ENCODE measurements at regions not wholly inside any gene's neighbourhood (a gene's known extent, or its start where the extent isn't known, plus 50 kb on each side); places are given as distances from the start of the nearest gene placed in this dataset.

DNA sequence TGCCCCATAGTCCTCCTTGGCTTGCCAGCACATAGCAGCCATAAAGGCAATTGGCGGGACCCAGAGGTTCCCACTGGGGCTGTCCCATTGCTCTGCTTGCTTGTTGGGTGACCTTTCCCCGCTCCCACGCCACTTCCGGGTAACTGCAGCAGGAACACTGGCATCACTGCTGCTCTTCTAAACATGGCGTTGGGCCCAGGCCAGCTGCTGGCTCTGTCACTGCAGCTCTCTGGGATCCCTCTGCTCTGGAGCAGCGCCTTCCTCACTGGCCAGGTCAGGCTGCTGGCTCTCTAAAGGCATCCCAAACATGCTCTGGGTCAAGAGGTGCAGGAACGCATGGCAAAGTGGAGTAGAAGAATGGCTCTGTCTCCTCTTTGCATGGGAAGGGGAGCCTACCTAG lies 92.9 kb downstream of the DRD1 start:
- no peak for DNase-seq (ENCODE audit: low read depth)
- no peak overlapping the region for H3K4me3 ChIP-seq (ENCODE audit: low read depth, low read length)
- TF ChIP-seq, protein P1, sequence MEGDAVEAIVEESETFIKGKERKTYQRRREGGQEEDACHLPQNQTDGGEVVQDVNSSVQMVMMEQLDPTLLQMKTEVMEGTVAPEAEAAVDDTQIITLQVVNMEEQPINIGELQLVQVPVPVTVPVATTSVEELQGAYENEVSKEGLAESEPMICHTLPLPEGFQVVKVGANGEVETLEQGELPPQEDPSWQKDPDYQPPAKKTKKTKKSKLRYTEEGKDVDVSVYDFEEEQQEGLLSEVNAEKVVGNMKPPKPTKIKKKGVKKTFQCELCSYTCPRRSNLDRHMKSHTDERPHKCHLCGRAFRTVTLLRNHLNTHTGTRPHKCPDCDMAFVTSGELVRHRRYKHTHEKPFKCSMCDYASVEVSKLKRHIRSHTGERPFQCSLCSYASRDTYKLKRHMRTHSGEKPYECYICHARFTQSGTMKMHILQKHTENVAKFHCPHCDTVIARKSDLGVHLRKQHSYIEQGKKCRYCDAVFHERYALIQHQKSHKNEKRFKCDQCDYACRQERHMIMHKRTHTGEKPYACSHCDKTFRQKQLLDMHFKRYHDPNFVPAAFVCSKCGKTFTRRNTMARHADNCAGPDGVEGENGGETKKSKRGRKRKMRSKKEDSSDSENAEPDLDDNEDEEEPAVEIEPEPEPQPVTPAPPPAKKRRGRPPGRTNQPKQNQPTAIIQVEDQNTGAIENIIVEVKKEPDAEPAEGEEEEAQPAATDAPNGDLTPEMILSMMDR (conservative IDR thresholded peaks at IDR 0.05; ENCODE audit: low read depth, low read length): no peak

GRCh38 chr5:175347931-175348330 lies 96.1 kb downstream of the DRD1 start:
- no peak overlapping the region for H3K4me3 ChIP-seq (ENCODE audit: low read depth, low read length)
- DNase-seq (ENCODE audit: low read depth): no peak
- TF ChIP-seq, protein P1 (conservative IDR thresholded peaks at IDR 0.05; ENCODE audit: low read depth, low read length): no peak

DNA sequence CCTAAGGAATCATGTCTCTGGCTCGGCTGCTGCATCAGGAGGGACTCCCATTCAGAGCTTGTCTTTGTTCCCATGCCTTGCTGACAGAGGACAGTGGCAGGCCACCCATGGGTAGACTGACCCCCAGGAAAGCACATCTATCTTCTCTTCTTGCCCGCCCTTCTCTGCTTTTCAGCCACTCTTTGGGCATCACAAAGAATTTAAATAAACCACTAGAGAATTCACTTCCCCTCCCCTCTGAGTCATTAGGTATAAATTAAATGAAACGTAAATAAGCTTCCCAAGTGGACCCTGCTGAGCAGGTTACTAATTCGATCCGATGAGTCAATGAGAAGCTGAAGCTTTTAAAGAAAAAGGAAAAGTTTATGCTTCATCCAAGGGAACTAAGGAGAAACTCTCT lies 97.0 kb downstream of the DRD1 start:
- no peak overlapping the region for H3K4me3 ChIP-seq (ENCODE audit: low read depth, low read length)
- DNase-seq (ENCODE audit: low read depth): no peak
- TF ChIP-seq, protein P1 (conservative IDR thresholded peaks at IDR 0.05; ENCODE audit: low read depth, low read length): no peak

DNA sequence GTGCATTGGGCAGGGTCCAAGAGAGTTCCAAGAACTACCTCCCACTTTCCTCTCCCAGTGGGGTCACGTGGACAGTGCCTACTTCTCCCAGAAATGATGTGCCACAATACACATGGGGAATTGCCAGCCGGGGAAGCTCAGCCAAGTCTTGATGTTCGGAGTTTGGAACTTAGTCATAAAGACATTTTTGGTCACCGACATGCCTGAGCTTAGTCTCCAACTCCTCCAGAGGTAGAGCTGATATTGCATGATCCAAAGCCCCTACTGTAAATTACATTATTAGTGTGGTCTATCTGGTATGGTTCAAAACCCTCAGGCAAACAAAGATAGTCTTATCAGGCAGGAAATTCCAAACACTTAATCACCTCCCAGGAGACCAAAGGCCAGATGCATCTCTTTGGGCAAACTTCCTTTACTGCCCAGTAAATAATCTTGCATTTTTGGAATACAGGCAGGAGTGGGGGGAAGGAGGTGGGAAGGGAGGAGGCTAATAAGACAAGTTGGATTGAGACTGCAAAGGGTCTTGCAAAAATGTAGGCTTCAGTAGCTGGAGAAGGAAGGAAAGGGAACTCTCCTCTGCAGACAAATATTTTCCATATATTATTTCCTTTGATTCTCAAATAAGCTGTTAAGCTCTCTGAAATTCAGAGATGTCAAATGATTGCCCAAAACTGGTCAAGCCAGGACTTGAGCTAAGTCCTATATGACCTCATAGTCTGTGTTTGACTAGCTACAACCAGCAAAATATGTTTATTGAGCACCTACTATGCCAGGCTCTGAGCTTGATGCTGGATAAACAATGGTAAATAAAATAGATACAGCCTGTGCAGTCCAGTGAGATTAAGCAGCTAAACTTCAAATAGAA lies 99.4 kb downstream of the DRD1 start:
- H3K4me3 ChIP-seq (ENCODE audit: low read depth, low read length): no peak overlapping the region
- DNase-seq (ENCODE audit: low read depth): no peak
- TF ChIP-seq, protein P1 (conservative IDR thresholded peaks at IDR 0.05; ENCODE audit: low read depth, low read length): no peak

GRCh38 chr5:175343308-175343707 lies 100.7 kb downstream of the DRD1 start:
- no peak overlapping the region for H3K4me3 ChIP-seq (ENCODE audit: low read depth, low read length)
- no peak for DNase-seq (ENCODE audit: low read depth)
- TF ChIP-seq, protein P1 (conservative IDR thresholded peaks at IDR 0.05; ENCODE audit: low read depth, low read length): no peak

- TF ChIP-seq, protein P1 (conservative IDR thresholded peaks at IDR 0.05; ENCODE audit: low read depth, low read length): no peak
- no peak overlapping the region for H3K4me3 ChIP-seq (ENCODE audit: low read depth, low read length)
- DNase-seq (ENCODE audit: low read depth): no peak
These were observed 103.8 kb downstream of the DRD1 start for GRCh38 chr5:175340180-175340579.

DNA sequence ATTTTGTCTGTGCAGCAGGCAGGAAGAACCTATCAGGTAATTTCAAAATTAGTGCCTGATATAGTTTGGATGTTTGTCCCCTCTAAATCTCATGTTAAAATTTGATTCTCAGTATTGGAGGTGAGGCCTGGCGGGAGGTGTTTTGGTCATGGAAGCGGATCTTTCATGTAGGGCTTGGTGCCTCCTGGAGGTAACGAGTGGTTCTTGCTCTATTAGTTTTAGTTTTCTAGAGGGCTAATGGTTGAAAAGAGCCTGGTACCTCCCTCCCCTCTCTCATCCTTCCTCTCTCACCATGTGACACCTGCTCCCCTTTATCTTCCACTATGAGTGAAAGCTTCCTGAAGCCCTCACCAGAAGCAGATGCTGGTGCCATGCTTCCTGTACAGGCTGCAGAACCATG lies 106.3 kb downstream of the DRD1 start:
- no peak overlapping the region for H3K4me3 ChIP-seq (ENCODE audit: low read depth, low read length)
- TF ChIP-seq, protein P1 (conservative IDR thresholded peaks at IDR 0.05; ENCODE audit: low read depth, low read length): no peak
- no peak for DNase-seq (ENCODE audit: low read depth)
